AG09309 (cell line): ENCODE measurements at regions not wholly inside any gene's neighbourhood (a gene's known extent, or its start where the extent isn't known, plus 50 kb on each side); places are given as distances from the start of the nearest gene placed in this dataset.

Source experiments
- DNase-seq: peaks from one replicate; pipeline ENCODE4 v3.0.0-alpha.2; 2010; ENCODE audit warnings: low read depth
- H3K4me3 ChIP-seq: 2 replicates; pipeline ENCODE4 v1.5.1; 2011; ENCODE audit warnings: mild to moderate bottlenecking, low read depth, low read length, moderate library complexity; ENCODE audit not compliant: control insufficient read depth
- TF ChIP-seq, protein P1 (sequence below): IDR thresholded peaks from 2 replicates; pipeline ENCODE4 v1.5.1; 2011; ENCODE audit warnings: mild to moderate bottlenecking, low read depth, low read length, inconsistent platforms; ENCODE audit not compliant: insufficient read depth, control insufficient read depth; ENCODE audit errors: missing control alignments

DNA sequence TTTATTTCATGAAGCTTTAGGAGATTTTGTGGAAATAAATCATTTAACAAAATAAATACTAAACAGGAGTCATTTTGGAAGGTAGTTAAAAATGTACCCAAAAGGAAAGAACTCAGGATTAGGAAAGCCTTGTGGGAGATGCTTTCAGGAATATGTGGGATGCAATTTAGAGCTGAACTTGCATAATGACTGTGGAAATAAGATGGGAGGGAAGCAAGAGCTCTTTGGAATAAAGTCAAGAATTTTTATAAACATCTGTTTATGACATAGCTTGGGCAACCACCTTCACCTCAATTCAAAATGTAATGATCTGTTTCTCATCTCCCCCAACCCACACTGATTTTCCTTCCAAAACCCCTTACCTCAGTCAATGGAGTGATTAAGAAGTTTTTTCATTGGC, 623.8 kb downstream of the FAT4 start:
- no peak overlapping the region for H3K4me3 ChIP-seq
- TF ChIP-seq, protein P1, sequence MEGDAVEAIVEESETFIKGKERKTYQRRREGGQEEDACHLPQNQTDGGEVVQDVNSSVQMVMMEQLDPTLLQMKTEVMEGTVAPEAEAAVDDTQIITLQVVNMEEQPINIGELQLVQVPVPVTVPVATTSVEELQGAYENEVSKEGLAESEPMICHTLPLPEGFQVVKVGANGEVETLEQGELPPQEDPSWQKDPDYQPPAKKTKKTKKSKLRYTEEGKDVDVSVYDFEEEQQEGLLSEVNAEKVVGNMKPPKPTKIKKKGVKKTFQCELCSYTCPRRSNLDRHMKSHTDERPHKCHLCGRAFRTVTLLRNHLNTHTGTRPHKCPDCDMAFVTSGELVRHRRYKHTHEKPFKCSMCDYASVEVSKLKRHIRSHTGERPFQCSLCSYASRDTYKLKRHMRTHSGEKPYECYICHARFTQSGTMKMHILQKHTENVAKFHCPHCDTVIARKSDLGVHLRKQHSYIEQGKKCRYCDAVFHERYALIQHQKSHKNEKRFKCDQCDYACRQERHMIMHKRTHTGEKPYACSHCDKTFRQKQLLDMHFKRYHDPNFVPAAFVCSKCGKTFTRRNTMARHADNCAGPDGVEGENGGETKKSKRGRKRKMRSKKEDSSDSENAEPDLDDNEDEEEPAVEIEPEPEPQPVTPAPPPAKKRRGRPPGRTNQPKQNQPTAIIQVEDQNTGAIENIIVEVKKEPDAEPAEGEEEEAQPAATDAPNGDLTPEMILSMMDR, result no peak
- peak; percentile 7 for DNase-seq

DNA sequence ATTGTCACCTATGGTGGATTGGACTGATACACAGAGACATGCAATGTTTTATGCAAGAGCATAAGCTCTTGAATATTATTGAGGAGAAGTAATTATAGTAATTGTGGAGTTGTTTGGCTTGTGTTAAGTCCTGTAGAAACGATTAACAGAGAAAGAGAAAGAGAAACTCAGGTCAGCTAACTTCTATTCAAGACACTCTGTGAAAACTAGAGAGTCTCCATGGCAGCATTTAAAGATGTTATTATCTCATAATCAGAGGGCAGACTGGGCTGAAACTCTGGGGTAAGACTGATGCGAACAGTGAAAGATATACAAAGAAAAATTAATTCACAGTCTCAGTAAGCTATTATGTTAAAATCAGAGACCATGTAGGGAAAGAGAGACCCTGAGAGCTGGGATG, 625.7 kb downstream of the FAT4 start:
- TF ChIP-seq, protein P1, result no peak
- H3K4me3 ChIP-seq, result no peak overlapping the region
- no peak for DNase-seq

DNA sequence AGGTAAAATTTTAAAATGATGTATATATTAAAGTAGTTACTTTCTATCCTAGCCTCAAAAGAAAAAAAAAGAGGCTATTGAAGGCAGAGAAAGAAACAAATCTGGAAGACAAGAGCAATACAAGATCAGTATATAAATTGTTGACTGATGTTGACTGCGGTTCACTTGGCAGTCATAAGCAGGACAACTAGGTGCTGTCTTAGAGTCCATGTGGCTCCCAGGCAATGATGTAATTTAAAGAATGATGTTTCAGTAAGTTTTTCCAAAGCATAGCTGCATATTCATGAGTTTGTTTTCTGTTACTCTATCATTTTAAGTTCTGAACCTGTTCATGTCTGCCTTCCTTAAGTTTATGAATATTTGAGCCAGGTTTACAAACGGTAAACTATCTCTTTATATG, 630.2 kb downstream of the FAT4 start:
- DNase-seq, result no peak
- H3K4me3 ChIP-seq, result no peak overlapping the region
- TF ChIP-seq, protein P1, result no peak

DNA sequence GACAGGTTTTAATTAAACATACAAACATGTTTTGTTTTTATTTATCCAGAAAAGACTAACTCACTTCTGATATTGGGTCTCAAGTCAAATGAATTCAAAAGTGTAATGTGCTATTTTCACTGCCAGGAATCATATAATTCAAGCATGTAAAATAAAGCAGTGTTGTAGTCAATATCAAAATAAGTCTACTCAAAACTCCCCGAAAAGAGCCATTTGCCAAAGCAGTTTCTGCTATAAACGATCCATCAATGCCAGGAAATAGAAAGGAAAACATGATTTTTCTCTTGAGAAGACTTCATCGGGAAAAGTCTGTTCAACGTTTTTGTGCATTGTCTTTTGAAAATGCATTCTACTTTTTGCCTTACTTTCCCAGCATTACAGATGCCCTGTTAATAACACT, 633.3 kb downstream of the FAT4 start:
- TF ChIP-seq, protein P1, result no peak
- no peak for DNase-seq
- no peak overlapping the region for H3K4me3 ChIP-seq

DNA sequence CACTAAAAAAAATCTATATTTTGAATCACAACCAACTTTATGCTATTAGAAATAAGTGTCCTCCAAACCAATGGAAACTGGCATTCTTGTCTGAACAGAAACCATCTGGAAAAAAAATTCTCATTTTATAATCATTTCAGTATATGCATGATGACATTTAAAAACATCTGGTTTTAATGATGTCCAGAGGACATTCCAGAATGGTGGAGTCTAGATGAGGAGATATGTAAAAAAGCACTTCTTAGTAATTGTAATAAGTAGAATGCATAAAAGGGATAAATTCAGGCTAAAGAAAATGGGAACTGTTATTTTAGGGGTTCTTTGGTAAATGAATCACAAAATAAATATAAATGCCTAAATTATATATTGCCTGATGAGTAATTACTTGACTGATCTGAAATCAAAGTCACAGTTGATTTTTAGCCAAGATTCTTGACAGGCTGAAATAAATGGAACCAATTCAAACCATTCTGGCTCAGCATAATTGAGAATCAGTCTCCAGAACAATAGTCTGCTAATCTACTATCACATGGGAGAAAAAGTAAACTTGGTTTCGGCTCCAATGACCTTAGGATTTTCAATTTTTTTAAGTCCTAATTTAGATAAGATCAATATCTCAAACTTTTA, 636.6 kb downstream of the FAT4 start:
- DNase-seq, result peak; percentile 33
- TF ChIP-seq, protein P1, result no peak
- H3K4me3 ChIP-seq, result no peak overlapping the region

DNA sequence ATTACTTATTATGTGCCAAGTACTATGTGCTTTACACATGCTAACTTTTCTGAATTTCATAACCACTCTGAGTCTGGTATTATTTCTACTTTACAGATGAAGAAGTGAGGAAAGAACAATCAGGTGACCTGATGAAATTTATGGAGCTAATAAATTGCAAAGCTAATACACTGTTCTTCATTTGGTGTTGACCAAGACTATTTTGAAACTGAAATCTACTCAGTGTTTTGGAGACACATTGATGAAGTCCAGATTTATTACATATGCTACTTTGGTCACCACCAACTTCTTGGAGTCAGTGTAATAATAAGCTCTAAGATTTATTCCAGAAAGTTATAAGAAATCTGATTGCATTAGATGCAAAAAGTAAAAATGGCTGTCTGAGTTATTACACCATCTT, 637.9 kb downstream of the FAT4 start:
- TF ChIP-seq, protein P1, result no peak
- no peak overlapping the region for H3K4me3 ChIP-seq
- DNase-seq, result no peak

DNA sequence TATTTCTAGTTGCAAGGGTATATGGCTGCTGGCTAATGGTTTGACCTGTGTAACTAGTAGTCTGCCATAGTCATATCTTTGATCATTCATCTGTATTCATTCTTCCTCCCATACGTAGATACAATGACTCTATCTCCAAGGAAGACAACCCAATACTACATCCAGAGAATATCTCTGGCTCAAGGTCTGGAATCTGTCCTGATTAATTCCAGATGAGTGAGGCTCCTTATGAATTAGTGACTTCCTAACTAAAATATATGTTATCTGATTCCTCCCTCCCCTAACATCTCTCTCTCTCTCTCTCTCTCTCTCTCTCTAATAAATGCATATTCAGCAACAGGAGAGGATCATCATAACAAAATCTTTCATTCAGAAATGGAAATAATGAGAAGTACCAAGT, 641.5 kb downstream of the FAT4 start:
- TF ChIP-seq, protein P1, result no peak

More for the DNA sequence above, 641.5 kb downstream of the FAT4 start:
- H3K4me3 ChIP-seq, result no peak overlapping the region
- DNase-seq, result no peak
